ENCODE measurements at regions not wholly inside any gene's neighbourhood (a gene's known extent, or its start where the extent isn't known, plus 50 kb on each side); places are given as distances from the start of the nearest gene placed in this dataset.

- TF ChIP-seq, protein P1, sequence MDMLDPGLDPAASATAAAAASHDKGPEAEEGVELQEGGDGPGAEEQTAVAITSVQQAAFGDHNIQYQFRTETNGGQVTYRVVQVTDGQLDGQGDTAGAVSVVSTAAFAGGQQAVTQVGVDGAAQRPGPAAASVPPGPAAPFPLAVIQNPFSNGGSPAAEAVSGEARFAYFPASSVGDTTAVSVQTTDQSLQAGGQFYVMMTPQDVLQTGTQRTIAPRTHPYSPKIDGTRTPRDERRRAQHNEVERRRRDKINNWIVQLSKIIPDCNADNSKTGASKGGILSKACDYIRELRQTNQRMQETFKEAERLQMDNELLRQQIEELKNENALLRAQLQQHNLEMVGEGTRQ (CRISPR knock-in tag; IDR thresholded peaks at IDR 0.05), result no peak
- TF ChIP-seq, protein P2, sequence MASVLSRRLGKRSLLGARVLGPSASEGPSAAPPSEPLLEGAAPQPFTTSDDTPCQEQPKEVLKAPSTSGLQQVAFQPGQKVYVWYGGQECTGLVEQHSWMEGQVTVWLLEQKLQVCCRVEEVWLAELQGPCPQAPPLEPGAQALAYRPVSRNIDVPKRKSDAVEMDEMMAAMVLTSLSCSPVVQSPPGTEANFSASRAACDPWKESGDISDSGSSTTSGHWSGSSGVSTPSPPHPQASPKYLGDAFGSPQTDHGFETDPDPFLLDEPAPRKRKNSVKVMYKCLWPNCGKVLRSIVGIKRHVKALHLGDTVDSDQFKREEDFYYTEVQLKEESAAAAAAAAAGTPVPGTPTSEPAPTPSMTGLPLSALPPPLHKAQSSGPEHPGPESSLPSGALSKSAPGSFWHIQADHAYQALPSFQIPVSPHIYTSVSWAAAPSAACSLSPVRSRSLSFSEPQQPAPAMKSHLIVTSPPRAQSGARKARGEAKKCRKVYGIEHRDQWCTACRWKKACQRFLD (CRISPR knock-in tag; IDR thresholded peaks at IDR 0.05), result no peak; the same call in 1 of the 2 replicates
- no peak for TF ChIP-seq EWSR1 (IDR thresholded peaks at IDR 0.05; ENCODE audit: borderline replicate concordance, low read depth, partially characterized antibody)
- TF ChIP-seq, protein P3, sequence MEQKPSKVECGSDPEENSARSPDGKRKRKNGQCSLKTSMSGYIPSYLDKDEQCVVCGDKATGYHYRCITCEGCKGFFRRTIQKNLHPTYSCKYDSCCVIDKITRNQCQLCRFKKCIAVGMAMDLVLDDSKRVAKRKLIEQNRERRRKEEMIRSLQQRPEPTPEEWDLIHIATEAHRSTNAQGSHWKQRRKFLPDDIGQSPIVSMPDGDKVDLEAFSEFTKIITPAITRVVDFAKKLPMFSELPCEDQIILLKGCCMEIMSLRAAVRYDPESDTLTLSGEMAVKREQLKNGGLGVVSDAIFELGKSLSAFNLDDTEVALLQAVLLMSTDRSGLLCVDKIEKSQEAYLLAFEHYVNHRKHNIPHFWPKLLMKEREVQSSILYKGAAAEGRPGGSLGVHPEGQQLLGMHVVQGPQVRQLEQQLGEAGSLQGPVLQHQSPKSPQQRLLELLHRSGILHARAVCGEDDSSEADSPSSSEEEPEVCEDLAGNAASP (IDR thresholded peaks at IDR 0.05), result no peak
- TF ChIP-seq, protein P4, sequence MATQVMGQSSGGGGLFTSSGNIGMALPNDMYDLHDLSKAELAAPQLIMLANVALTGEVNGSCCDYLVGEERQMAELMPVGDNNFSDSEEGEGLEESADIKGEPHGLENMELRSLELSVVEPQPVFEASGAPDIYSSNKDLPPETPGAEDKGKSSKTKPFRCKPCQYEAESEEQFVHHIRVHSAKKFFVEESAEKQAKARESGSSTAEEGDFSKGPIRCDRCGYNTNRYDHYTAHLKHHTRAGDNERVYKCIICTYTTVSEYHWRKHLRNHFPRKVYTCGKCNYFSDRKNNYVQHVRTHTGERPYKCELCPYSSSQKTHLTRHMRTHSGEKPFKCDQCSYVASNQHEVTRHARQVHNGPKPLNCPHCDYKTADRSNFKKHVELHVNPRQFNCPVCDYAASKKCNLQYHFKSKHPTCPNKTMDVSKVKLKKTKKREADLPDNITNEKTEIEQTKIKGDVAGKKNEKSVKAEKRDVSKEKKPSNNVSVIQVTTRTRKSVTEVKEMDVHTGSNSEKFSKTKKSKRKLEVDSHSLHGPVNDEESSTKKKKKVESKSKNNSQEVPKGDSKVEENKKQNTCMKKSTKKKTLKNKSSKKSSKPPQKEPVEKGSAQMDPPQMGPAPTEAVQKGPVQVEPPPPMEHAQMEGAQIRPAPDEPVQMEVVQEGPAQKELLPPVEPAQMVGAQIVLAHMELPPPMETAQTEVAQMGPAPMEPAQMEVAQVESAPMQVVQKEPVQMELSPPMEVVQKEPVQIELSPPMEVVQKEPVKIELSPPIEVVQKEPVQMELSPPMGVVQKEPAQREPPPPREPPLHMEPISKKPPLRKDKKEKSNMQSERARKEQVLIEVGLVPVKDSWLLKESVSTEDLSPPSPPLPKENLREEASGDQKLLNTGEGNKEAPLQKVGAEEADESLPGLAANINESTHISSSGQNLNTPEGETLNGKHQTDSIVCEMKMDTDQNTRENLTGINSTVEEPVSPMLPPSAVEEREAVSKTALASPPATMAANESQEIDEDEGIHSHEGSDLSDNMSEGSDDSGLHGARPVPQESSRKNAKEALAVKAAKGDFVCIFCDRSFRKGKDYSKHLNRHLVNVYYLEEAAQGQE (IDR thresholded peaks at IDR 0.05; ENCODE audit: borderline replicate concordance), result peak; percentile 61; the same call in 1 of the 2 replicates
- TF ChIP-seq, protein P4 (CRISPR knock-in tag; IDR thresholded peaks at IDR 0.05; ENCODE audit: low read depth), result no peak
- no peak for TF ChIP-seq CBX5 (IDR thresholded peaks at IDR 0.05; ENCODE audit: borderline replicate concordance, low read depth)
- TF ChIP-seq TAL1 (IDR thresholded peaks at IDR 0.05), result peak; percentile 51
- TF ChIP-seq, protein P5, sequence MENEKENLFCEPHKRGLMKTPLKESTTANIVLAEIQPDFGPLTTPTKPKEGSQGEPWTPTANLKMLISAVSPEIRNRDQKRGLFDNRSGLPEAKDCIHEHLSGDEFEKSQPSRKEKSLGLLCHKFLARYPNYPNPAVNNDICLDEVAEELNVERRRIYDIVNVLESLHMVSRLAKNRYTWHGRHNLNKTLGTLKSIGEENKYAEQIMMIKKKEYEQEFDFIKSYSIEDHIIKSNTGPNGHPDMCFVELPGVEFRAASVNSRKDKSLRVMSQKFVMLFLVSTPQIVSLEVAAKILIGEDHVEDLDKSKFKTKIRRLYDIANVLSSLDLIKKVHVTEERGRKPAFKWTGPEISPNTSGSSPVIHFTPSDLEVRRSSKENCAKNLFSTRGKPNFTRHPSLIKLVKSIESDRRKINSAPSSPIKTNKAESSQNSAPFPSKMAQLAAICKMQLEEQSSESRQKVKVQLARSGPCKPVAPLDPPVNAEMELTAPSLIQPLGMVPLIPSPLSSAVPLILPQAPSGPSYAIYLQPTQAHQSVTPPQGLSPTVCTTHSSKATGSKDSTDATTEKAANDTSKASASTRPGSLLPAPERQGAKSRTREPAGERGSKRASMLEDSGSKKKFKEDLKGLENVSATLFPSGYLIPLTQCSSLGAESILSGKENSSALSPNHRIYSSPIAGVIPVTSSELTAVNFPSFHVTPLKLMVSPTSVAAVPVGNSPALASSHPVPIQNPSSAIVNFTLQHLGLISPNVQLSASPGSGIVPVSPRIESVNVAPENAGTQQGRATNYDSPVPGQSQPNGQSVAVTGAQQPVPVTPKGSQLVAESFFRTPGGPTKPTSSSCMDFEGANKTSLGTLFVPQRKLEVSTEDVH (IDR thresholded peaks at IDR 0.05; ENCODE audit: low read depth, partially characterized antibody), result no peak
- TF ChIP-seq ZFP1 (CRISPR knock-in tag; IDR thresholded peaks at IDR 0.05), result no peak
Measured at GRCh38 chr6:119627908-119628669, 278.5 kb upstream of the MAN1A1 start (continued).
